T-helper 1 cell treated with Interleukin-12 subunit alpha and Interleukin-12 subunit beta and Interleukin-4 antibody, amounts not matched to agents 30 ng/mL and 1 ng/mL, for 36 hours (primary cell): ENCODE measurements at regions not wholly inside any gene's neighbourhood (a gene's known extent, or its start where the extent isn't known, plus 50 kb on each side); places are given as distances from the start of the nearest gene placed in this dataset.
"Not testable (repeated sequence)": the region's sequence is repeated elsewhere in the genome, so short reads cannot be mapped to it uniquely, and the experiment has no call there.

Experiments
- intact Hi-C: fragments of 100-400 bp; cut with micrococcal nuclease; formaldehyde crosslinking; loops from one replicate; pipeline ENCODE4 v1.15.1; 2024

DNA sequence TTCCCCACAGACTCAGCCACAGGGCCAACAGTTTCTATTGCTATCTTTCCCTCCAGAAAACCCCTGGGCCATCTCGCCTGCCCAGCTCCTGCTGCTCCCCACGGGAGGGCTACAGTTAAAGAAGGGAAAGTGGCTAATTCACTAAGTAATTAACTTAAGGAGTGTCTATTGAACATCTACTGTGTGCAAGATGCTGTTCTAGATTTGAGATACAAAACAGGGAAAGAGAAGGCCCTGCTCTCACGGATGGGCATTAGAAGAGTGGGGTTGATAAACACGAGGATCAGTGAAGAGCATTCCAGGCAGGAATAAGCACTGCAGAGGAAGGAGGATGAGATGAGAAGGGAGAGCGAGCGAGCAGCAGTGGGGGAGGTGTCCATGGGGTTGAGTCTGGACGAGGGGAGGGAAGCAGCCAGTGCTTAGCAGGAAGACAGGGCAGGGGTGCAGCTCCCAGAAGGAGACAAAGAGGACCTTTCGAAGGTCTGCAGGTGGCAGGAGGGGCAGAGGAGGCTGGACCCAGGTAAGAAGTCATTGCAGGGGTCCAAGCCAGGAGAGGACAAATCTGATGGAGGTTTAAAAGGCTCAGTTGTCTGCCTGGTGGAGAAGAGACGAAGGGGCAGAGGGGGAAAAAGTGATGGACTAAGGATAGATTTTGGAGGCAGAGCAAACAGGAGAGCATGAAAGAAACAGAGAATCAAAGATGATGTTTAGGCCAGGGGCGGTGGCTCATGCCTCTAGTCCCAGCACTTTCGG, 64.7 kb downstream of the KLF15 start:
- intact Hi-C loops, result no loop called here

DNA sequence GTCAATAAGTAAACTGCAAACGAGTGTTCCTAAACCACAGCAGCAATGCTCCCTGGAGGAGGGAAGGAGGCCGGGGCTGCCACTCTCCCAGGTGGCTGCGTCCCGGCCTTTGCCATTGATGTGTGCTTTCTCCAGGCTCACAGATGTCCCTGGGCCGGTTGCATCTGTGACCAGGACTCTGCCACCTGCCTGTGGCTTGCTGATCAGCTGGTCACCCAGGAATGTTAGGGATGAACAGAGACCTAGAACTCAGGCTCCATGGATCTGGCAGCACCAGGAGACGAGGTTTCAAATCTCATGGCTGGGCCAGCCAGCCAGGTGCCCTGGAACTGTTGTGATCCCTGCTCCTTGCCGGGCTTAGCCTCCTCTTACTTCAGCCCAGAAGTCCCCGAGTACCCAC, 65.7 kb downstream of the KLF15 start:
- intact Hi-C loops, result no loop called here

- intact Hi-C loops, result no loop called here
Observed at GRCh38 chr3:126291061-126291460, 66.1 kb downstream of the KLF15 start.

GRCh38 chr3:126290325-126290724, 66.9 kb downstream of the KLF15 start:
- intact Hi-C loops, result no loop called here

DNA sequence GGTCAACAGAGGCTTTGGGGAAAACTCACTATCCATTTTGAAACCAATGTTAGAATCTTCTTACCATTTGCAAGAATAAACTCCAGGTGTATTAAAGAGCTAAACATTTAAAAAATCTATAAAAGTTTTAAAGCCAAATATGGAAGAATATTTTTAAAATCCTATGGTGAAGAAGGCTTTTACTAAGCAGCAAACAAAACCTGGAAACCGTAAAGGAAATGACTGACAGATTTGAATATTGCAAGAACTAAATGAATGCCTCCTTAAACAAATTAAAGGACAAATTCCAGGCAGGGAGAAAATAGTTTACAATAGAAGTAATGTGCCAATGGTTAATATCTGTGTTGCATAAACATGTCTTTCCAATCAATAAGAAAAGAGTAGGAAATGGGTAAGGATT, 68.1 kb downstream of the KLF15 start:
- intact Hi-C loops, result no loop called here

DNA sequence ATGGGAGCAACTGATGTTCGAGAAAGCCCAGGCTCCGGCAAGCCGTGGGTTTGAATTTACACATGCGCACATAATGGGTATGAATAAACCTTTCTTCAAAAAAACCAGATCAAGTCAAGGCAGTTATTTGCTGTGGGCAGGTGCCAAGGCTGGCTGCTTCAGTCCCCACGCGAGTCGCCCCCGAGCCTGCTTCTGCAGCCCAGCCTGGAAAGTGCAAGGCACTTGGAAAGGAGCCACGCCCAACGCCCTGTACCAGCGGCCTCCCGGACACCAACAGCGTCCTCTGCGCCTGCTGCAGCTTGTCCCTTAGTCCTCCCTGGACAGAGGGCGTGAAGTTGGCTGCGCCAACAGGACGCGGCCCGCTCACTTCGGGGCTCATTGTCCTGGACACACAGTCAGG, 68.9 kb downstream of the KLF15 start:
- intact Hi-C loops, result no loop called here

DNA sequence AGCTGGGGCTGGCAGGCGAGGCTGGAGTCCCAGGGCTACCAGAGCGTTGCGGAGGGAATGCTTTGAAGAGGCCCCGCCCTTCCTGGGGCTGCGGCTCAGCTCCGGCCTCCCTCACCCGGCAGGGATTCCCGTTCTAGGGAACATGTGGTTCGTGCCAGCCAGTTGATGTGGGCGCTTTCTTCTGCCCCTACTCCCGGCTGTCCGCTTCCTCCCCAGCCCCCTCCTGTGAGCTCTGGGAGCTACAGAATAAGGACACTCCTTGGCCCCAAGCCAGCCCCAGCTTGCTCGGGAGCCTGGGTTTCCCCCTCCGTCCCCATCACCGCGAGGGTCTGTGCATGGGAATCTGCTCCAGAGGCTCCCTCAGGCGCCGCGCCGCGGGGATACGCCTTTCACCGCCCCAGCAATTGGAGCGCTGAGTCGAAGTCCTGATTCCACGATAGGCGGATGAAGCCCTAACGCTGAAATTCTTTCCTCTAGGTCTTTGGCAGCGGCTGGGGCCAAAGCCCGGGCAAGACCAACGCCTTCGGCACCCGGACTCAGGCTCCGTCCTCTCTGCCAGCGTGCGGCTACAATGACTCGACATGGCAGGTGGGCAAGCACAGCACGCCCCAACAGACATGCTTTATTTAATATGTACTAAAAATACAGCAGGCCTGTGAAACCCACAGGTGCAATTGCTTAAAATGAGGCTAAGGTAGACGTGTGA, 69.5 kb downstream of the KLF15 start:
- intact Hi-C loops, result no loop called here

- intact Hi-C loops, result no loop called here
Observed at GRCh38 chr3:126287171-126287535, 70.1 kb downstream of the KLF15 start.

- intact Hi-C loops, result no loop called here
Observed at GRCh38 chr3:126285369-126285768, 71.8 kb downstream of the KLF15 start.

DNA sequence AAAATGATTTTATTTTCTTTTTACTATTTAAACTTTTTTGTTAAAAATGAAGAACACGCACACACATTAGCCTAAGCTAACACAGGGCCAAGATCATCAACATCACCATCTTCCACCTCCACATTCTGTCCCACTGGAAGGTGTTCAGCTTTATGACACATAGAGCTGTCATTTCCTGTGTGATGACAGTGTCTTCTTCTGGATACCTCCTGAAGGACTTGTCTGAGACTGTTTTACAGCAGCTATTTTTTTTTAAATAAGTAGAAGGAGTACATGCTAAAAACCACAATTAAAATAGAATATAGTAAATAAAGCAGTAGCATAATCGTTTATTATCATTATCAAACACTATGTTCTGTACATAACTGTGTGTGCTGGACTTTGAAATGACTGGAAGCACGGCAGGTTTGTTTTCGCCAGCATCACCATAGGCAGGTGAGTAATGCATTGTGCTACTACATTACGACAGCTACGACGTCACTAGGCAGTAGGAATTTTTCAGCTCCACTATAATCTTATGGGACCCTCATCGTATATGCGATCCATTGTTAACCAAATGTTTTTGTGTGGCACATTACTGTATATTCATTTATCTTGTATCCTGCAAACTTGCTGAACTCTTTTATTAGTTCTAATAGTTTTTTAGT, 72.8 kb downstream of the KLF15 start:
- intact Hi-C loops, result no loop called here

DNA sequence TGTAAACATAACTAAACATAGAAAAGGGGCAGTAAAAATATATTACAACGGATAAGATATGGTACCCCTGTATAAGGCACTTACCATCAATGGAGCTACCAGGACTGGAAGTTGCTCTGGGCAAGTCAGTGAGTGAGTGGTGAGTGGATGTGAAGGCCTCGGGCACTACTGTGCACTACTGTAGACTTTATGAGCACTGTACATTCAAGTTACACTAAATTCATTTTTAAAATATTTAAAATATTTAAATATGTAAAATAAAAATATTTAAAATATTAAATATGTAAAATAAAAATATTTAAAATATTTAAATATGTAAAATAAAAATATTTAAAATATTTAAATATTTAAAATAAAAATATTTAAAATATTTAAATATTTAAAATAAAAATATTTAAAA, 73.6 kb downstream of the KLF15 start:
- intact Hi-C loops, result not testable (repeated sequence)

DNA sequence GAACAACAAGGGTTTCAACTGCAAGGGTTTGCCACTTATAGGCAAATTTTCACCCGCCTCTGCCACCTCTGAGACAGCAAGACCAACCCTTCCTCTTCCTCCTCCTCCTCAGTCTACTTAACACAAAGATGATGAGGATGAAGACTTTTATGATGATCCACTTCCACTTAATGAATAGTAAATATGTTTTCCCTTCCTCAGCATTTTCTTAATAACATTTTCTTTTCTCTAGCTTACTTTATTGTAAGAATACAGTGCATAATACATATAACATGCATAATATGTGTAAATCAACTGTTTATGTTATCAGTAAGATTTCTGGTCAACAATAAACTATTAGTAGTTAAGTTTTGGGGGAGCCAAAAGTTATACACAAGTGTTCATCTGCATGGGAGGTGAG, 77.4 kb downstream of the KLF15 start:
- intact Hi-C loops, result no loop called here

DNA sequence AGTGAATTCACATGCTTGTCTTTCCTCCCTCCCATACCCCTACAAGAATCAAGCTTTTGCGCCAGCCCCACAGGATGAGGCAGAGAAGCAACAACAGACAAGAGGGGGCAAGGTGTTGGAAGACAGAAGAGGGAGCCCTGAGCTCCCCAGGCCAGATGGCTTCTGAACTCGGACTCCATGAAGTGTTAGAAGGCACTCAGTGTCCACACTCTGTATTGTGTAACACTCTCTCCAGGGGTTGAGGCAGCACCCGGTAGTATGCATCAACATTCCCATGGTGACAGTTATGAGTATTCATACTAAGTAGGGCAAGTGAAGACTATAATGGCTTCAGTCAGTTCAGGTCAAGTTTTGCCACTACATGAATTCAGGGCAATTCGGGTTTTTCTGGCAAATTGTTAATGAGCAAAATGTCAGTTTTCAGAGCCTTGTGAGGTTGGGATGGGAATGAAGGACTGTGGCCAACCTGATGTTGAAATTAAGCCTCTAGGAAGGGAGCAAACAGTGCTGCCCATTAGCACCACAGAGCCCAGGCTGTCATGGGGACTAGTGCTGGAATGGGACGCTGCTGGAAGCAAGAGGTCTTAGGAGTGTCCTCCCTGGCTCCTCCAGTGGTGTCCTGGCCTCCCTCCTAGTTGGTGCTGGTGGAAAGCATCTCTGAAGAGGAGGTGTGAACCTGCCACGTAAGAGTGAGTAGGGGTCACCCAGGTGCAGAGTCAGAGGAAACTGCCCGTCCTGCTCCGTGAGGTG, 79.4 kb downstream of the KLF15 start:
- intact Hi-C loops, result no loop called here

GRCh38 chr3:126275620-126275904, 81.6 kb downstream of the KLF15 start:
- intact Hi-C loops, result no loop called here

GRCh38 chr3:126274735-126275619, 82.2 kb downstream of the KLF15 start:
- intact Hi-C loops, result no loop called here

DNA sequence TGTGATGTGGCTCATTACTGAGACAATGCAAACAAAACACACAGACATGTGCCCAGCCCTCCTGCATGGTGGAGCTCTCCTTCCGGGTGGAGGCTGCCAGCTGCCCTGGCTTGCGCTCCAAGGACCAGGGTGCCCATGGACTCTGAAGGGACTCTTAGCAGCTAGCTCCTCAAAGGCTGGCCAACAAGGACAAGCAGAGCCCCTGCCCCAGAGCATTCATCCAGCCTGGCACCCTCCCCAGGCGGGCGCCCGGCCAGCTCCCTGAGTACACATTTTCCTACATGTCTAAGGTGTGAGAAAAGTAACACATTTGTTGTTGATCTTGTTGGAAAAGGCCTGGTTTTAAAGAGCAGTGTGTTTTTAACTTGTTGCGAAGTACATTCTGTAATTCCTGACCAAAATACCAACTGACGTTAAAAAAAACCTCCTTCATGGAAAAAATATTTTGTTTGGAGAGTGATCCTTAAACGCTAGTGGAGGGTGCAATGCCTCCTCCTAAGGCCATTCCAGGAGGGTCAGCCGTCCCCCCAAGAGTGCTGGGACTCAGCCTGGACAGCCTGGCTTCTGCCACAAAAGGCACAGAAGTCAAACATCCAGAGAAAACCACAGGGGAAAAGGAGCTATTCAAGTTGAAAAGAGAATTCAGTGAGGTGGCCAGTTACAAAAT, 86.9 kb downstream of the KLF15 start:
- intact Hi-C loops, result no loop called here

GRCh38 chr3:126269354-126269753, 87.9 kb downstream of the KLF15 start:
- intact Hi-C loops, result no loop called here

GRCh38 chr3:126268866-126269265, 88.3 kb downstream of the KLF15 start:
- intact Hi-C loops, result no loop called here

- intact Hi-C loops, result no loop called here
Observed at GRCh38 chr3:126267976-126268615, 87.7 kb upstream of the ALDH1L1 start.
